ENCODE measurements at regions not wholly inside any gene's neighbourhood (a gene's known extent, or its start where the extent isn't known, plus 50 kb on each side); places are given as distances from the start of the nearest gene placed in this dataset.

DNA sequence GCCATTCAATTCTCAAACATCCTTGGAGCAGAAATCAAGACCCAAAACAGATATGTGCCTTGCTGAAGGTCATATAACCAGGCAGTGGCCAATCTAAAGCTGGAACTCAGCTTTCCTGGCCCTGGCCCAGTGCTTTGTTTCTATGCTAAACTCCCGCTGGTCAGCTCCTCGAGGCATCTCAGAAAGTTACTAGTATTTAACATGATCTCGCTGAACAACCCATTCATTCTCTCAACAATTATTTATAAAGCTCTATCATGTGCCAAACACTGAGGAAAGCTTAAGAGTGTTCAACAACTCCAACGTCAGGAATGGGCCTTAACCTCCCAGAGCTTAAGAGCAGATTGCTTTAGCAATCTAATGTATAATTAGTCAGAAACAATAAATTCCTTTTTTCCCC, 54.0 kb downstream of the FOXD1 start:
- H3K4me3 ChIP-seq = no peak overlapping the region
- Mint-ChIP-seq H3K4me1 (peaks cover 7% of the 10 kb centered on the region), H3K27ac (no peak overlapping the region), H3K9me3 (no peaks in the 10 kb centered on the region), H3K36me3 (ENCODE audit: low read depth) (no peaks in the 10 kb centered on the region), H3K4me3 (no peak overlapping the region), H3K27me3 (ENCODE audit: insufficient read depth, low read depth, poor library complexity) (peaks cover 5% of the 10 kb centered on the region)
- 0 out of 2 replicates have a peak, but pooled peaks cover 3% of the 10 kb centered on the region for H3K27me3 ChIP-seq (ENCODE audit: insufficient read depth)
- no peaks in the 10 kb centered on the region for H3K79me2 ChIP-seq (replicated peaks; ENCODE audit: insufficient read depth)
- H4K20me1 ChIP-seq (replicated peaks; ENCODE audit: insufficient read depth) = no peaks in the 10 kb centered on the region
- H3K36me3 ChIP-seq (ENCODE audit: insufficient read depth) = no peaks in the 10 kb centered on the region
- H3K4me1 ChIP-seq (ENCODE audit: insufficient read depth) = 0 out of 2 replicates have a peak, but pooled peaks cover 7% of the 10 kb centered on the region
- ATAC-seq (peak; percentile 43; the same call in 1 of the 3 replicates), DNase-seq (ENCODE audit: low spot score) (no peak)
- H3F3A ChIP-seq (replicated peaks; ENCODE audit: low read depth) = no peaks in the 10 kb centered on the region
- H3K27ac ChIP-seq (ENCODE audit: low read depth) = no peak overlapping the region
- H3K4me2 ChIP-seq = no peak overlapping the region
- no peak for TF ChIP-seq NANOG (IDR thresholded peaks at IDR 0.05; ENCODE audit: borderline replicate concordance)
- TF ChIP-seq STAT1 (IDR thresholded peaks at IDR 0.05; ENCODE audit: unreplicated experiment) = no peak
- TF ChIP-seq REST (IDR thresholded peaks at IDR 0.05; ENCODE audit: unreplicated experiment) = no peak
- TF ChIP-seq CREB1 (CRISPR knock-in tag; IDR thresholded peaks at IDR 0.05; ENCODE audit: low read depth) = no peak
- no peak for TF ChIP-seq ZNF114 (CRISPR knock-in tag; IDR thresholded peaks at IDR 0.05)
- no peak for TF ChIP-seq ZNF462 (CRISPR knock-in tag; IDR thresholded peaks at IDR 0.05)
- TF ChIP-seq EZH2 (IDR thresholded peaks at IDR 0.05; ENCODE audit: low read depth, unreplicated experiment) = no peak
- TF ChIP-seq EZH2phosphoT487 (IDR thresholded peaks at IDR 0.05; ENCODE audit: unreplicated experiment) = no peak
- no peak for TF ChIP-seq ZNF331 (CRISPR knock-in tag; IDR thresholded peaks at IDR 0.05; ENCODE audit: low read depth)
- no peak for TF ChIP-seq JUNB (IDR thresholded peaks at IDR 0.05; ENCODE audit: unreplicated experiment)
- TF ChIP-seq POLR2AphosphoS5 (IDR thresholded peaks at IDR 0.05; ENCODE audit: low read depth) = no peak
- TF ChIP-seq, protein P1, sequence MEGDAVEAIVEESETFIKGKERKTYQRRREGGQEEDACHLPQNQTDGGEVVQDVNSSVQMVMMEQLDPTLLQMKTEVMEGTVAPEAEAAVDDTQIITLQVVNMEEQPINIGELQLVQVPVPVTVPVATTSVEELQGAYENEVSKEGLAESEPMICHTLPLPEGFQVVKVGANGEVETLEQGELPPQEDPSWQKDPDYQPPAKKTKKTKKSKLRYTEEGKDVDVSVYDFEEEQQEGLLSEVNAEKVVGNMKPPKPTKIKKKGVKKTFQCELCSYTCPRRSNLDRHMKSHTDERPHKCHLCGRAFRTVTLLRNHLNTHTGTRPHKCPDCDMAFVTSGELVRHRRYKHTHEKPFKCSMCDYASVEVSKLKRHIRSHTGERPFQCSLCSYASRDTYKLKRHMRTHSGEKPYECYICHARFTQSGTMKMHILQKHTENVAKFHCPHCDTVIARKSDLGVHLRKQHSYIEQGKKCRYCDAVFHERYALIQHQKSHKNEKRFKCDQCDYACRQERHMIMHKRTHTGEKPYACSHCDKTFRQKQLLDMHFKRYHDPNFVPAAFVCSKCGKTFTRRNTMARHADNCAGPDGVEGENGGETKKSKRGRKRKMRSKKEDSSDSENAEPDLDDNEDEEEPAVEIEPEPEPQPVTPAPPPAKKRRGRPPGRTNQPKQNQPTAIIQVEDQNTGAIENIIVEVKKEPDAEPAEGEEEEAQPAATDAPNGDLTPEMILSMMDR (conservative IDR thresholded peaks at IDR 0.05; ENCODE audit: low read depth in 2 of 2) = no peak
- H2AFZ ChIP-seq = peak overlapping the region; percentile 2; the same call in 1 of the 2 replicates
- peaks cover 19% of the 10 kb centered on the region; the same call in 1 of the 2 replicates for H3K9me2 ChIP-seq (ENCODE audit: insufficient read depth)
